Right renal pelvis (tissue), 4 donors: ENCODE measurements at regions not wholly inside any gene's neighbourhood (a gene's known extent, or its start where the extent isn't known, plus 50 kb on each side); places are given as distances from the start of the nearest gene placed in this dataset.
A peak's percentile ranks its signal among the peaks of the same experiment; 100 is the strongest.

Experiments
- DNase-seq, 4 donors: peaks; one replicate each; pipeline ENCODE4 v3.0.0-alpha.2; 2013; ENCODE audit warnings: low read depth in 4 of 4, low spot score in 3 of 4, missing footprints in 1 of 4

DNA sequence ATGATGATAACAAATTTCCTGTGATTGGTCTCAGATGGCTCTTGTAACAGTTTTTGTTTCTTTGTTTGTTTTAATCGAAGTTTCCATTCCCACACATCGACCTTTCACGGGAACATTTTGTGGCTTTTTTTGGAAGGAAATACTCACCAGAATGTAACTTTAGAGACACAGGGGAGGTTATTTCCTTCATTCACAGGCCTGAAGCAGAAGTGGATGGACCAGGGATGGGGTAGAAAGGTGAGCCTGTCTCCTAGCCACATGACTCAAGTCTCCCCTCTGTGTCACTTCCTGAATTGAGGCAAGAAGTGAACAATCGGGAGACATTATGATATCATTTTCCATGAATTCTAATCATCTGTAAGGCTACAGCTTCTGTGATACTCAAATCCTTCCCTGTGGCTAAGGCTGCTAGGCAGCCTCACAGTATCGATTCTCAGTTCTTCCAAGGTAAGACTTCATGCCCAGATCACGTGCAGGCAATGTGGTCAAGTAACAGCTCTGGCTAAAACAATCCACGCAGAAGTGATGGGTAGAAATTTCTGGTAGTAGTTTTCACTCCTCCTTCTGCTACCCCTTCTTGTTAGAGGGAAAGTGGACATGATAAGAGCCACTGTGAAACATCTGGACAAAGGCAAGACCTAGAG is 203.9 kb upstream of the NEBL start:
- DNase-seq: no peak

DNA sequence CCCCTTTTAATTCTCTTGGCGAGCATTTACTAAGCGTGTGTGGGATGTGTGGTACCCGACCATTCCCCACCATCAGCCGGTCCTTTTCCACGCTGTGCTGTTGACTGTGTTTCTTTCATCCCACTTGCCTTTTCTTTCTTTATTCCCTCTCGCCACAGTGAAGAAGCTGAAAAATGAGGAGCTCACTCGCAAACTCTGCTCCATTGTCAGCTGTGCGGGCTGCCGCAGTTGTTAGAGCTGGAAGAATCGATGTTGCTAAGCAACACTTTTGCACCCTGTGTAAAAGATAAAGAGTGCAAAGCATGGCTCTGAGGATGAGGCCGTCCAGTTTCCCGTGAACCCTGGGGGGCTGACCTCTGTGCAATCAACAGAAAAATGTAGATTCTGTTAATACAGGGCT is 203.1 kb upstream of the NEBL start:
- no peak for DNase-seq

DNA sequence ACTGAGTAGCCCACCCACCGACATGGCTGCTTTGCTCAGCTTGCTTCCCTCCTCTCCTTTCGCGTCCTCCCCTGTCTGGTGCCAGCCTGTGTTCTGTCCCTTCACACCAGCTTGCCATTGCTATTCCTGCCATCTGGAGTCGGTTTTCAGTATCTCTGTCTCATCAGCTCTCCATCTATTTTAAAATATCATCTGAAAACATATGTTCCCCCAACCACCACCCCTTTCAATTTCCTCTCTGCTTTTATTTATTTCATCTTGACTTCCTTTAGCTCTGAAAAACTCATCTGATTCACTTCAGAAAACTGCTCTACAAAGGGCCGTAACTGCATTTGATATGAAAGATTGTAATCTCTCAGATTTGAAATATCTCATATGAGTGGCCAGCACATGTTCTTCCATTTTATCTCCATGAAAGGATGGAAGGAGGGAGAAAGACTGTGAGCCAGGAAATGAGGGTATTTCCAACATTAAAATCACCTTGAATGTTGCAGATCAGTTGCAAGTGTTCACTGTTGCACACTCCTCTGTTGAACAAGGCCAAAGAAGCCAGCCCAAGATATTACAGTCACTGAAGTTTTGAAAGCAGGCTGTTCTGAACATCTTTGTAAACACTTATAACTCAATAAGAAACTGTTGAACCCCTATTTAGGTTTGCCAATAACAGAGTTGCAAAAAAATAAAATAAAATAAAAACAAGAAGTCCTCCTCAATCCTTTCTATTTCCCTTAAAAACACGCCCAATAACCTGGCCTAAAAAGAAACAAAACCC is 202.4 kb upstream of the NEBL start:
- no peak for DNase-seq

DNA sequence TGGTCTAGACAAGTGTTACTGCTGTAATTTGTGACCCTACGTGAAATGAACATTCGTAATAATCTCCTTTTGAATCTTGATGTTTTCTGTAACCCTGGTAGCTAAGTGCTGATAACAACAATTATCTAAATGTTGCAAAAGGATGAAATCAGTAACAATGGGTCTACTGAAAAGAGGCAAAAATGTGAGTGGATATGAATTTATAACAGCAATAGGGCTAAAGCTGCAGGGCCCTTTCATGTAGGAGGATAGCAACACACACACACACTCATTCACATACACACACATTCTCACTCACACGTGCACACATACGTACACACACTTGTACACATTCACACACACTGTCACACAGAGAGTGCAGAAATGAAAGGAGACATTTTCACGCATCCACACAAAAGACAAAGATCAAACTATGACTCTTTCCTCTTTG is 200.8 kb upstream of the NEBL start:
- no peak for DNase-seq

DNA sequence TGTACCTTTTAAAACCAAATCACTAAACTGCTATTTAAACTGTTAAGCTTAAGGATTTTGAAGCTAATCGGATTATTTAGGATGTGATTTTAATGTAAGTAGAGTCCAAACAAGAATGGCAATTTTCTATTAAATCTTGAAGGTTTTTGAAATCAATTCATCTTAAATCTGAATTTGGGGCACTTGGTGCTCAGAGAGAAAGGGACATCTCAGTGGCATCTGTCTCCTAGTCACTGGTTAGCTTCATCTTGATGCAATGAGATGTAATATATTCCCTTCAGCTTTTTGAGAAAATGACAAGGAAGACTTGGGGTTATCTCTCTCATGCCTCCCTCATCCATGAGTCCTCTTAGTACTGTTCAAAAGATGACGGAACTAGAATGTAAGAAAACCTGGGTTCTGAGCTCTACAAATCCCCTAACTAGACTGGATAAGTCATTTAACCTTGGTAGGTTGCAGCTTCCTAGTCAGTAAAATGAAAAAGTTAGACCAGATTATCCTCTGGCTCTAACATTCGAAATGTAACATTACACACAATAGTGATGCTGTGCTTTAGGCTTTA is 198.5 kb upstream of the NEBL start:
- DNase-seq: no peak

DNA sequence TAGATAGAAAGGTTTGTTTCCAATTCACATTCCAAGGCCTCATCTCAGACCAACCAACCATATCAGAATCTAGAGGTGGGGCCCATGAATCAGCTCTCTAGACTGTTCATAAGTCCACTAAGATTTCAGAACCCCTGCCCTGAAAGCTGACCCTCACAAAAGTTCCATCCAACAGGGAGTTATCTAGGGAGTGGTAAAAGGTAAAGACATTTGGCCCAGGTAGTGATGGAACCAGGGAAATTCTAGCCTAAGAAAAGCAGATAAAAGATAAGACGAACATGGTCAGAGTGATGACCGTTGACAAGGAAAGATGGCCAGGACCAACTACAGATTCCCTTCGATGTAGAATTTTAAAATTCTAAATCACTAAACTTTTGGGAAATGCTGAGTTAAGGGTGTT is 198.0 kb upstream of the NEBL start:
- DNase-seq: no peak

DNA sequence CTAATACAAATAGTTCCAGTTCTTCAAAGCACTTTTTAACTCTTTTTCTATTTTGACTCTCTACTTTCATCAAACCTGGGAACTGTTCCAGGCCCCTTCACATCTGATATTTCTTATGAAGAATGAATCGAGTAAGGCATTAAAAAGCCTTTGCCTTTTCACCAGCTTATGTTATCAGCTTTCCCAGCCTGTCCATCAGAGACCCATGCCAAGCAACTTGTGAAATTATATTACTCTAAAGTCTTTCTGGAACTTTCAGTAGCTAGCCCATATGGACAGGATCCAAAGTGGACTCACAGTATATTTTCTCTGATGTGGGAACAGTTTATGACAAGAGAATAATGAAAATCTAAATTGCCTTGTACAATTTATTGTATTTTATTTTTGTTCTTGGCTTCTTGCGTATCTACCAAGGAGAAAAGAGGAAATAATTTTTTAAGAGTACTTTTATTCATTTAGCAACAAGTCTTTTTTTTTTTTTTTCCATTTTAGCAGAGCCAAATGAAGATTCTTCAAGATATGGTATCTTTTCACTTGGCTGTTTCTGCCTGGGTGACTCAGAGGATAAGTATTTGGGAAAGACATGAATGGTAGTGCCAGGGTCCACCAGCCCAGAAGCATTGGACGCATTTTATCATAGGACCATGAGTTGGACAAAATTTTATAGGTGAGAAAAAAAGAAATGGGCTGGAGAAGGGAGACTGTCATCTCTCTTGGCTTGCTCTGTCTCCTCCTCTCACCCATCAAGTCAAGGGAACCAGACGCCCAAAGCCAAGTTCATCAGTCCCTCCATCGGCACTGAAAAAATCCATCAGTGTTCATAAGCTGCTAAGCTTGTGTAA is 195.8 kb upstream of the NEBL start:
- DNase-seq: no peak

DNA sequence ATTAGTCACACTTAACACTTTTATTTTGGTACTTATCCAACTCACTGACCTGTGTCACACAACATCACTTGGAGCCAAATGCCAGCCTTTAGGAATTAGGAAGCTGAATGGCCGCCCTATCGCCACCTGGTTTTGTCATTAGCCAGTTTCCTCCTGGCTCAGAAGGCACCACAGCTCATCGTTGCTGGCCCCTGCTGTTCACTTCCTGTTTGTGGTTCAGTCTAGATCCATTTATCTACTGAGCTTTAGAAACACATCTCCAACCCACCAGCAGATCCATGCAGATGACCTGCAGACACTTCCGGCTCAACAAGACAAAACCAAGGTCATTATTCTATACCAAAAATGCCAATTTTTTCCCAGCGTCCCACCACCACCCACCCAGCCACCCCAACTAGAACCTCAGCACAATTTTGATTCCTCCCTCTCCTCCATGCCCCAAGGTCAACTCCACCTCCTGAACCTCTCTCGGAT is 193.5 kb upstream of the NEBL start:
- no peak for DNase-seq

DNA sequence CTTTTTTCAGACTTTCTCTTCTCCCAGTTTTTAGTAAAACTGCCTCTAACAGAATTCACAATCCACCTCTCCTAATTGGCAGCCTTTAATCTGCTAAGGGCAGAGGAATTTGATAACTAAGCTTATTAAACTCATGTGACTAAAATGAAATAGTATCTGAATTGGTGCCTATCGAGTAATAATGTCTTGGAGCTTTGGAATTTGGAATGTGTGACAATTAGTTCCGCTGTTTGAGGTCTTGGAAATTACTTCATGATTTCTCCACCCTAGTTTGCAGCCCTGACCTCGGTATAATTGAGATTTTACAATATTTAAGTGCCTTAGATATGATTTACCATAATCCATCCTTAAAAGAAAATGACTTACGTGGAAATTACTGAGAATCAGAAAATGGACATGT is 190.4 kb upstream of the NEBL start:
- DNase-seq: no peak

DNA sequence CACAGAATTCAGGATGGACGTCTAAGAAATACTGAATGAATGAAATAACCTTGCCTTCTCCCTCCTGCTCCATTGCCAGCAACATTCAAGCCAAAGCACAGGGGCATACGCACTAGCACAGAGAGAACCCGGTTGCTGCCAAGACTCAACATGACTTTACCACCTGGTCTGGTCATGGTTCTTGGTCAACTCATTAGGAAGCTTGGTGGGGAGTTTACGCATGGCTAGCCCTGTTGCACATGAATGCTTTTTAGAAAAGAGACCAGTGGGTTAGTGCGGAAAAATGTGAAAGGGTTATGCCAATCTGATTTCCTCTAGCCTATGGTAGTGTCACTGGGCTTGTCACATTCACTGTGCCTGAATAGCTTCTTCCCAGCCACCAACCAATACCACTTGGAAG is 187.6 kb upstream of the NEBL start:
- no peak for DNase-seq

DNA sequence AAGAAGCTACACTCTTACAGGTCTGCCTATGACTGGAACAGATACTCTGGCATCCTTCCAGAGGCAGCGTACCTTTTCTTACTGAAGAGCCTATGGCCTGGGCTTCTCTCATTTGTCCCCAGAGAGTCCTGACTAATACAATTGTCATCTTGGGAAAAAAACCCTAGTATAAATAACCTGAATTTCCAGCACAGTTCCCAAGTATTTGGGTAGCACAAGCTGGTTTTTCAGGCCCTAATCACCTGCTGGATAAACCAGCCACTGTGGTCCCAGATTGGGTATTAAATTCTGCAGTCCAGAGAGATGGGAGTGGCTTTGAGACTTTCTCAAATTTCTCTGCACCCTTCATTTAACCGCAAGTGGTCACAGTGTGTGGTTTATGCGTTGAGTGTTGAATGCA is 186.8 kb upstream of the NEBL start:
- DNase-seq: no peak

DNA sequence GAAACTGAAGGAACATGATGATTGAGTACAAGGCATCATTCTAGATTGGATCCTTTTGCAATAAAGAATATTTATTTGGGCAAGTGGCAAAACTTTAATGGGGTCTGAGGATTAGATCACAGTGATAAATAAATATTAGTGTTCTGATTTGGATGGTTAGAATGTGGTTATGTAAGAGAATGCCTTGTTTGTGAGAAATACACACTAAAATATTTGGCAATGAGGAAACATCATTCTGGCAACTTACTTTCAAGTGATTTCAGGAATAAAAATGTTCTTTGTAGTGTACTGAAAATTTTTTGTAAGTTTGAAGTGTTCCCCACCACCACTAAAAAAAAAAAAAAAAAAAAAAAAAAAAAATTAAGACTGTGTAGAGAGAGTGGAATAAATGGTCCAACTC is 185.1 kb upstream of the NEBL start:
- DNase-seq: no peak

DNA sequence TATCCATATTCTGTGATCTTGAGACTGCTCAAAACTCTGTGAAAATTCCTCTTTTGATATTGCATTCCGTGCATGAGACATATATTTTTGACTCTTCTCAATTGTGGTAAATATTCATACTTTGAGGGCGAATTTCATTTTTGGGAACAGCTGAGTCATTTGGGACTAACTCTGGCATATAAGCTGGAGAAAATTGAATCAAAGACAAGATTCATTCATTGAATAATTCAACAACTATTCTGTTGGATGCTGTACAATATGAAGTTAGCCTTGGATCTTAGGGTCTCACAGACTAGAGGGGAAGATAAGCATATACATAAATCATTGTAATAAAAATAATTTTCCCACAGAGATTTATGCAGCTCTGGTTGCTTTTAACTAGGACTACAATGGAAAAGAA is 183.2 kb upstream of the NEBL start:
- no peak for DNase-seq

DNA sequence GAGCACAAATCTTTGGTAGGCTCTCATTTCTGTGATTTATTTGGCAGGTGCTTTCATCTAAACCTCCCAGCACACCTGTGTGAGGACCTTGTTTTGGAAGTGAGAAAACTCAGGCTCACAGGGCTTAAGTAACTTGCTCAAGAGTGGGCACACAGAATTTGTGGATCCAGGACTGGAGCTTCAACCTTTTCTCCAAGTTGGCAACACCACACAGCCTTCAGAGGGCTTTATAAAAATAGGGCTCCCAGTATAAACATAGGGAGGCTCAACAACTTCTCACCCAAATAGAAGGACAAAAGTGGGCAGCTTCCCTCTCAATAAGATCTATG is 182.2 kb upstream of the NEBL start:
- no peak for DNase-seq

DNA sequence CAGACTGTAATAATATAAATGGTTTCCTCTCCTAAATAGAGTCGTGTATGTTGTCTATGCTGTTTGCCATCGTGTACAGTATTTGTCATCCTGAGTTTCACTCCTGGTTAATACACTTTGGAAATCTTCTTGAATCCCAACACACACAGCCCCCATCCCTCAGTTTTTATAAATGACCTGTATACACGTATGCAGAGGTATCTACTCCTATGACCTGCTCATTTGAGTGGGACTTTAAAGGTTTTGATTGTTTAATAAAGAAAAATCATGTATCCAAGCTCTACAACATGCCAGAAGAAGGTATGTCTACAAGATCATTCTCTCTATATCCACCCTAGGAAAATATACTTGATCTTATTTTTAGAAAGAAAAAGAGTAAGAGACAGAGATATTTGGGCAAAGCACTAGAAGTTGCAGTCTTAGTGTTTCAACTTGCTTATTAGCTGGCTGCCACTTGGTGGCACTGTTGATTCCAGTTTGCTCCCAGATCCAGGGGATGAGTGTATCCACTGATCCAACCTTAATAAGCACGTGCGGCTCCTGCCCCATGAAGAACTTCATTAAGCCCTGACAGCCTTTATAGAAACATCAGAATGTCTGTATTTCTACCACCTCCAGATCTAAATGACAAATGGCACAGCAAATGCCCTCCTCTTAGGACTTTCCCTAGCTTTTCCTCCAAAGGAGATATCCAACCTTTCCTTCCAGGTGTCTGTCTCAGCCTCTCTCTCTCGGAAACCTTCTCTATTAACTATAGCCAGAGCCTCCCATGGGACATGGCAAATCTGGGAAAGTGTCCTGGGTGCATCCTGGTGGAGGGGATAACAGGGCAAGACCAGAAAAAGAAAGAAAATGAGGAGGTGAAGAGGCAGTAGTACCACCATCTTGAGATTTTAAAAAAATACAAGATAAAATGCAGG is 181.6 kb upstream of the NEBL start:
- peak; percentile 61 to 75 (median 64) for DNase-seq

DNA sequence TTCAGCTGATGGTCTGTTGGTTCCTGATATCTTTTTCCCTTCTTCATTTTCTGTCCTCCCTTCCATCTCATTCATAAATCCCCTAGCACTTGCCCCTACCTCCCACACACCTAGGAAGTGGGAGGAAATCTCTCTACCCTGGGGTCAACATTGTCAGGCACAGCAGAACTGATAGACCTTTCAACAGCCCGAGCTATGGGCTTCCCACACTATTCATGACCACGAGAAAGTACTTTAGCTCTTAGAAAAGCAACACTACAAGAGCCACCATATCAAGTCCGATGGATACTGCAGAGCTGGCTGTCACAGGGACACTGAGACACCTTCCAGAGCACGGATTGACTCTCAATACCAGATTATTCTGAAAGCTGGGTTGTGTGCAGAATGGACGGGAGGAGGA is 180.6 kb upstream of the NEBL start:
- no peak for DNase-seq

DNA sequence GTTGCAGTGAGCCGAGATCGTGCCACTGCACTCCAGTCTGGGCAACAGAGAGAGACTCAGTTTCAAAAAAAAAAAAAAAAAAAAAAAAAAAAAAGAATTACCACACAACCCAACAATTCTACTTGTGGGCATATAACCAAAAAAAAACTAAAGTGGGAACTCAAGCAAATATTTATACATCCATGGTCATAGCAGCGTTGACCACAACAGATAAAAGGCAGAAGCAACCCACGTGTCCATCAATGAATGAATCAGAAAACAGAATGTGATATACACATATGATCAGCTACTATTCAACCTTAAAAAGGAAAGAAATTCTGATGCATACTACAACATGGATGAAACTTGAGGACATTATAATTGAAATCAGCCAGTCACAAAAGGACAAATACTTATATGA is 179.3 kb upstream of the NEBL start:
- DNase-seq: no peak

DNA sequence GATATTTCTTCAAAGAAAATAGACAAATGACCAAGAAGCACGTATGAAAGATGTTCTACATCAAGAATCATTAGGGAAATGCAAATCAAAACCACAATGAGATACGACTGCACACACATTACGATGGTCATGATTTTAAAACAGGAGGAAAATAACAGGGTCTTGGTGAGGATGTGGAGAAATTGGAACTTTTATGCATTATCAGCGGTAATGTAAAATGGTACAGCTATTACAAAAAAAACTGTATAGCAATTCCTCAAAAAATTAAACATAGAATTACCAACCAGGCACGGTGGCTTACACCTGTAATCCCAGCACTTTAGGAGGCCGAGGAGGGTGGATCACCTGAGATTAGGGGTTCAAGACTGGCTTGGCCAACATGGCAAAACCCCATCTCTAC is 178.8 kb upstream of the NEBL start:
- no peak for DNase-seq

DNA sequence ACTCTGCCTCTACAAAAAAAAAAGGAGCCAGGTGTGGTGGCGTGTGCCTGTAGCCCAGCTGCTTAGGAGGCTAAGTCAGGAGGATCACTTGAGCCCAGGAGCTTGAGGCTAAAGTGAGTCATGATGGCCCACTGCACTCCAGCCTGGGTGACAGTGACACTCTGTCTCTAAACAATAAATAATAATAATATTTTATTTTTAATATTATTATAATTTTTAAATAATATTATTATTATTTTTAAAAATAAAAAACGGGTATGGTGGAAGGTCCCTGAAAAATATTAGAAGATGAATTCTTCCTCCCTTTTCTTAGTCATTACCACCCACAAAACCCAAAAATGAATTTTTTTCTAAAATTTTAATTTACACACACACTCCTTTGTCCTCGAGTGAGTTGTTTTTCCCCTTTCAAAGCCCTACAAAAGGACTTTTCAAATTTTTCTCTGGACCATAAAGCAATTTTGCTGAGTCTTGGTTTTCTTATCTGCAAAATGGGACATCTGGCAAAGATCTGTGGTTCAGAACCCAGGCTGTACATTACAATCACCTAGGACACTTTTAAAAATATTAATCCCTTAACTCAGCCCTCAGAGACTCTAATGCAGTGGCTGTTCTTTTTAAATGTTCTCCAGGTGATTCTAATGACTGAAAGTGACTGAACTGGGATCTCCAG is 174.0 kb upstream of the NEBL start:
- DNase-seq: no peak
